ENCODE measurements at regions not wholly inside any gene's neighbourhood (a gene's known extent, or its start where the extent isn't known, plus 50 kb on each side); places are given as distances from the start of the nearest gene placed in this dataset.

DNA sequence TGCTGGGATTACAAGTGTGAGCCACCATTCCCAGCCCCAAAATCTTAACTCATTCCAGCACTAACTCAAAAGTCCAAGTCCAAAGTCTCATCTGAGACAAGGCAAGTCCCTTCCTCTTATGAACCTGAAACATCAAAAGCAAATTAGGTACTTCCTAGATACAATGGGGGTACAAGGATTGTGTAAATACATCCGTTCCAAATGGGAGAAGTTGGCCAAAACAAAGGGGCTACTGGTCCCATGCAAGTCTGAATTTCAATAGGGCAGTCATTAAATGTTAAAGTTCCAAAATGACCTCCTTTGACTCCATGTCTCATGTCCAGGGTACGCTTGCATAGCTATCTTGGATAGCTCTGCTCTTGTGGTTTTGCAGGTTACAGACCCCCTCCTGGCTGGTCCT is 94.7 kb upstream of the PPM1H start:
- no peaks in the 10 kb centered on the region for H3K27me3 ChIP-seq (ENCODE audit: control insufficient read depth, insufficient read depth, low read length)
- DNase-seq (ENCODE audit: low read depth) (no peak), FAIRE-seq (no peak)
- TF ChIP-seq, protein P1, sequence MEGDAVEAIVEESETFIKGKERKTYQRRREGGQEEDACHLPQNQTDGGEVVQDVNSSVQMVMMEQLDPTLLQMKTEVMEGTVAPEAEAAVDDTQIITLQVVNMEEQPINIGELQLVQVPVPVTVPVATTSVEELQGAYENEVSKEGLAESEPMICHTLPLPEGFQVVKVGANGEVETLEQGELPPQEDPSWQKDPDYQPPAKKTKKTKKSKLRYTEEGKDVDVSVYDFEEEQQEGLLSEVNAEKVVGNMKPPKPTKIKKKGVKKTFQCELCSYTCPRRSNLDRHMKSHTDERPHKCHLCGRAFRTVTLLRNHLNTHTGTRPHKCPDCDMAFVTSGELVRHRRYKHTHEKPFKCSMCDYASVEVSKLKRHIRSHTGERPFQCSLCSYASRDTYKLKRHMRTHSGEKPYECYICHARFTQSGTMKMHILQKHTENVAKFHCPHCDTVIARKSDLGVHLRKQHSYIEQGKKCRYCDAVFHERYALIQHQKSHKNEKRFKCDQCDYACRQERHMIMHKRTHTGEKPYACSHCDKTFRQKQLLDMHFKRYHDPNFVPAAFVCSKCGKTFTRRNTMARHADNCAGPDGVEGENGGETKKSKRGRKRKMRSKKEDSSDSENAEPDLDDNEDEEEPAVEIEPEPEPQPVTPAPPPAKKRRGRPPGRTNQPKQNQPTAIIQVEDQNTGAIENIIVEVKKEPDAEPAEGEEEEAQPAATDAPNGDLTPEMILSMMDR (IDR thresholded peaks at IDR 0.05; ENCODE audit: insufficient read depth, low read length, severe bottlenecking), result no peak
- H3K36me3 ChIP-seq (ENCODE audit: control insufficient read depth, insufficient read depth, low read length), result no peaks in the 10 kb centered on the region
- no peak overlapping the region for H3K4me3 ChIP-seq (ENCODE audit: low read depth, low read length)

DNA sequence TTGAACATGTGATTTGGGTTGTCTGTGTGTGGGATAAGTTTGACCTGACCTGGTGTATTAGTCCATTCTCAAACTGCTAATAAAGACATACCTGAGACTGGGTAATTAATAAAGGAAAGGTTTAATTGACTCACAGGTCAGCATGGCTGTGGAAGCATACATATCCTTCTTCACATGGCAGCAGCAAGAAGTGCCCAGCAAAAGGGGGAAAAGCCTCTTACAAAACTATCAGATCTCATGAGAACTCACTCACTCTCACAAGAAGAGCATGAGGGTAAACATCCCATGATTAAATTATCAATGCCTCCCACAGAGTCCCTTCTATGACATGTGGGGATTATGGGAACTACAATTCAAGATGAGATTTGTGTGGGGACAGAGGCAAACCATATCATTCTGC is 94.0 kb upstream of the PPM1H start:
- TF ChIP-seq, protein P1 (IDR thresholded peaks at IDR 0.05; ENCODE audit: insufficient read depth, low read length, severe bottlenecking), result no peak
- no peak for FAIRE-seq

DNA sequence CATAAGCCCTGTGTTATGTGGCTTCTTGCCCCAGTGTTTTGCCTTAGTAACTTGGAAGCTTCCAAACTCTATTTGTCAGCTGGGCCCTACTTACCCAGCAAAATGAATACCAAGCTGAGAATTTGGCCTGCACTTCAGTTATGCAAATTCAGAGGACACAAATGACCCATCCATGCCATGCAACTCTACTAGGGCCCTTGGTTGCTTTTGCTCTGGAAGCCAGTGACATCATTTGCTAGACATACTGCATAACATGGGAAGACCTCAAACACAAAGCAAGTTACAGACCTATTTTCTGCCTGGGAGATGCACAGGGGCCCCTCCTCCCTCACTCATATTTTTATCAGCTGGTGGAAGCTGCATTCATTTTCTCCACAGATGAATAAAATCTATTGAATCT is 90.2 kb upstream of the PPM1H start:
- H3K27me3 ChIP-seq (ENCODE audit: control insufficient read depth, insufficient read depth, low read length), result no peaks in the 10 kb centered on the region

More for the DNA sequence above, 94.0 kb upstream of the PPM1H start:
- DNase-seq (ENCODE audit: low read depth), result no peak
- H3K36me3 ChIP-seq (ENCODE audit: control insufficient read depth, insufficient read depth, low read length), result no peaks in the 10 kb centered on the region
- H3K4me3 ChIP-seq (ENCODE audit: low read depth, low read length), result no peak overlapping the region
- no peaks in the 10 kb centered on the region for H3K27me3 ChIP-seq (ENCODE audit: control insufficient read depth, insufficient read depth, low read length)

DNA sequence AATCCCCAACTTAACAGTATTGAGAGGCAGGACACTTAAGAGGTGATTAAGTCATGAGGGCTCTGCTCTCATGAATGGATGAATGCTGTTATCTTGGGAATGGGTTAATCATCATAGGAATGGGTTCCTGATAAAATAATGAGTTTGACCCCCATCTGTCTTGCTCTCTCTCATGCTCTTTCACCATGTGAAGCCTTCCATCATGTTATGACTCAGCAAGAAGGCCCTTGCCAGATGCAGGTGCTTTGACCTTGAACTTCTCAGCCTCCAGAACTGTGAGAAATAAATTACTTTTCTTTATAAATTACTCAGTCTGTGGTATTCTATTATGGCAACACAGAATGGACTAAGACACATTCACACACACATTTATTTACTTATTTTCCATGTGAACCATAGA is 89.0 kb upstream of the PPM1H start:
- no peak for DNase-seq (ENCODE audit: low read depth)
- no peaks in the 10 kb centered on the region for H3K27me3 ChIP-seq (ENCODE audit: control insufficient read depth, insufficient read depth, low read length)
- FAIRE-seq, result no peak
- no peak overlapping the region for H3K4me3 ChIP-seq (ENCODE audit: low read depth, low read length)
- H3K36me3 ChIP-seq (ENCODE audit: control insufficient read depth, insufficient read depth, low read length), result no peaks in the 10 kb centered on the region
- TF ChIP-seq, protein P1 (IDR thresholded peaks at IDR 0.05; ENCODE audit: insufficient read depth, low read length, severe bottlenecking), result no peak

More for the DNA sequence above, 90.2 kb upstream of the PPM1H start:
- DNase-seq (ENCODE audit: low read depth) (no peak), FAIRE-seq (no peak)
- H3K36me3 ChIP-seq (ENCODE audit: control insufficient read depth, insufficient read depth, low read length), result no peaks in the 10 kb centered on the region
- TF ChIP-seq, protein P1 (IDR thresholded peaks at IDR 0.05; ENCODE audit: insufficient read depth, low read length, severe bottlenecking), result no peak
- no peak overlapping the region for H3K4me3 ChIP-seq (ENCODE audit: low read depth, low read length)

GRCh38 chr12:63021116-63021515 is 86.2 kb upstream of the PPM1H start:
- TF ChIP-seq, protein P1 (IDR thresholded peaks at IDR 0.05; ENCODE audit: insufficient read depth, low read length, severe bottlenecking), result no peak
- no peak for FAIRE-seq
- no peak for DNase-seq (ENCODE audit: low read depth)
- no peaks in the 10 kb centered on the region for H3K27me3 ChIP-seq (ENCODE audit: control insufficient read depth, insufficient read depth, low read length)
- no peak overlapping the region for H3K4me3 ChIP-seq (ENCODE audit: low read depth, low read length)
- no peaks in the 10 kb centered on the region for H3K36me3 ChIP-seq (ENCODE audit: control insufficient read depth, insufficient read depth, low read length)

- Histone ChIP-seq H3K4me3 (ENCODE audit: low read depth, low read length) (no peak overlapping the region), H3K27me3 (ENCODE audit: control insufficient read depth, insufficient read depth, low read length) (no peaks in the 10 kb centered on the region), H3K36me3 (ENCODE audit: control insufficient read depth, insufficient read depth, low read length) (no peaks in the 10 kb centered on the region)
- no peak for DNase-seq (ENCODE audit: low read depth)
- no peak for FAIRE-seq
- TF ChIP-seq, protein P1 (IDR thresholded peaks at IDR 0.05; ENCODE audit: insufficient read depth, low read length, severe bottlenecking), result no peak
These were observed 85.3 kb upstream of the PPM1H start for GRCh38 chr12:63020269-63020668.

Data from bronchial epithelial cell (primary cell).